ENCODE measurements at regions not wholly inside any gene's neighbourhood (a gene's known extent, or its start where the extent isn't known, plus 50 kb on each side); places are given as distances from the start of the nearest gene placed in this dataset.

DNA sequence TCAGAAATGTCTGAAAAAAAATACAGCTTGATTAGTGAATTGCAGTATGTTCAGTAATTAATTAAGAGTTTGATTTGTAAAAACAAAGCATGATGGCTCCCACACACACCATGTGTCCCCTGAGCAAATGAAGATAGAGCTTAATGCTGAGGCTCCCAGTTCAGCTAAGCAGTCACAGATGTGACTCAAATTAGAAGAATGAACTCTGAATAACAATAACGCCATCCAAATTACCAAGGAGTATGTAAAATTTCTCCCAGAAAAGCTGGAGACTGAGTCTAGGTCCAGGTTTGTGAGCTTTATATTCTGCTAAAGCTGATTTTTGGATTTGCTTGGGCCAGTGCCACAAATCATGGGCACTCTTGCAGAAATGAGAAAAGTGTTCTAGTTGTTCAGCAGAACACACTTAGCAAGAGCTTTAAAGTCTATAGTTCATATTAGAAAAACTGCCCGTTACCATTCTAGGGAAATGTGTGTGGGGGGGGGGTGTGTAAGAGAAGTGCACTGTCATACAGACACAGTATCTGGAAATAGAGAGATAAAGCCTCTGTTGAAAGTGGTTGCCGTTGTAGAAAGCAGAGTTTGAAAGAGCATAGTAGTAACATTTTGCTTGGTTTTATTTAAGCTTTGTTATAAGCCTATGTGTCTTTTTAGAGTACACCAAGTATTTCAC, 253.1 kb downstream of the BCAT1 start:
- TF ChIP-seq, protein P1, sequence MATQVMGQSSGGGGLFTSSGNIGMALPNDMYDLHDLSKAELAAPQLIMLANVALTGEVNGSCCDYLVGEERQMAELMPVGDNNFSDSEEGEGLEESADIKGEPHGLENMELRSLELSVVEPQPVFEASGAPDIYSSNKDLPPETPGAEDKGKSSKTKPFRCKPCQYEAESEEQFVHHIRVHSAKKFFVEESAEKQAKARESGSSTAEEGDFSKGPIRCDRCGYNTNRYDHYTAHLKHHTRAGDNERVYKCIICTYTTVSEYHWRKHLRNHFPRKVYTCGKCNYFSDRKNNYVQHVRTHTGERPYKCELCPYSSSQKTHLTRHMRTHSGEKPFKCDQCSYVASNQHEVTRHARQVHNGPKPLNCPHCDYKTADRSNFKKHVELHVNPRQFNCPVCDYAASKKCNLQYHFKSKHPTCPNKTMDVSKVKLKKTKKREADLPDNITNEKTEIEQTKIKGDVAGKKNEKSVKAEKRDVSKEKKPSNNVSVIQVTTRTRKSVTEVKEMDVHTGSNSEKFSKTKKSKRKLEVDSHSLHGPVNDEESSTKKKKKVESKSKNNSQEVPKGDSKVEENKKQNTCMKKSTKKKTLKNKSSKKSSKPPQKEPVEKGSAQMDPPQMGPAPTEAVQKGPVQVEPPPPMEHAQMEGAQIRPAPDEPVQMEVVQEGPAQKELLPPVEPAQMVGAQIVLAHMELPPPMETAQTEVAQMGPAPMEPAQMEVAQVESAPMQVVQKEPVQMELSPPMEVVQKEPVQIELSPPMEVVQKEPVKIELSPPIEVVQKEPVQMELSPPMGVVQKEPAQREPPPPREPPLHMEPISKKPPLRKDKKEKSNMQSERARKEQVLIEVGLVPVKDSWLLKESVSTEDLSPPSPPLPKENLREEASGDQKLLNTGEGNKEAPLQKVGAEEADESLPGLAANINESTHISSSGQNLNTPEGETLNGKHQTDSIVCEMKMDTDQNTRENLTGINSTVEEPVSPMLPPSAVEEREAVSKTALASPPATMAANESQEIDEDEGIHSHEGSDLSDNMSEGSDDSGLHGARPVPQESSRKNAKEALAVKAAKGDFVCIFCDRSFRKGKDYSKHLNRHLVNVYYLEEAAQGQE (IDR thresholded peaks at IDR 0.05; ENCODE audit: insufficient replicate concordance, low read depth): no peak
- TF ChIP-seq POLR2AphosphoS5 (IDR thresholded peaks at IDR 0.05; ENCODE audit: low read depth) (no peak), GABPA (IDR thresholded peaks at IDR 0.05; ENCODE audit: low read depth) (no peak), SPI1 (IDR thresholded peaks at IDR 0.05; ENCODE audit: borderline replicate concordance, low read depth) (no peak)
- TF ChIP-seq, protein P2, sequence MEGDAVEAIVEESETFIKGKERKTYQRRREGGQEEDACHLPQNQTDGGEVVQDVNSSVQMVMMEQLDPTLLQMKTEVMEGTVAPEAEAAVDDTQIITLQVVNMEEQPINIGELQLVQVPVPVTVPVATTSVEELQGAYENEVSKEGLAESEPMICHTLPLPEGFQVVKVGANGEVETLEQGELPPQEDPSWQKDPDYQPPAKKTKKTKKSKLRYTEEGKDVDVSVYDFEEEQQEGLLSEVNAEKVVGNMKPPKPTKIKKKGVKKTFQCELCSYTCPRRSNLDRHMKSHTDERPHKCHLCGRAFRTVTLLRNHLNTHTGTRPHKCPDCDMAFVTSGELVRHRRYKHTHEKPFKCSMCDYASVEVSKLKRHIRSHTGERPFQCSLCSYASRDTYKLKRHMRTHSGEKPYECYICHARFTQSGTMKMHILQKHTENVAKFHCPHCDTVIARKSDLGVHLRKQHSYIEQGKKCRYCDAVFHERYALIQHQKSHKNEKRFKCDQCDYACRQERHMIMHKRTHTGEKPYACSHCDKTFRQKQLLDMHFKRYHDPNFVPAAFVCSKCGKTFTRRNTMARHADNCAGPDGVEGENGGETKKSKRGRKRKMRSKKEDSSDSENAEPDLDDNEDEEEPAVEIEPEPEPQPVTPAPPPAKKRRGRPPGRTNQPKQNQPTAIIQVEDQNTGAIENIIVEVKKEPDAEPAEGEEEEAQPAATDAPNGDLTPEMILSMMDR (IDR thresholded peaks at IDR 0.05; ENCODE audit: insufficient read depth, low read length): no peak
- DNase-seq (ENCODE audit: low read depth in 1 of 2, low spot score in 1 of 2): no peak
- H3K27ac ChIP-seq (replicated peaks): no peak overlapping the region
- no peak overlapping the region for H3K4me3 ChIP-seq (replicated peaks; ENCODE audit: insufficient read depth, low read length)
- H3K27me3 ChIP-seq (ENCODE audit: insufficient read depth, poor library complexity, severe bottlenecking): no peaks in the 10 kb centered on the region

- Histone ChIP-seq H3K27ac (replicated peaks) (no peak overlapping the region), H3K27me3 (ENCODE audit: insufficient read depth, poor library complexity, severe bottlenecking) (no peaks in the 10 kb centered on the region), H3K4me3 (replicated peaks; ENCODE audit: insufficient read depth, low read length) (no peak overlapping the region)
- TF ChIP-seq SPI1 (IDR thresholded peaks at IDR 0.05; ENCODE audit: borderline replicate concordance, low read depth) (no peak), GABPA (IDR thresholded peaks at IDR 0.05; ENCODE audit: low read depth) (no peak), POLR2AphosphoS5 (IDR thresholded peaks at IDR 0.05; ENCODE audit: low read depth) (no peak)
- TF ChIP-seq, protein P2 (IDR thresholded peaks at IDR 0.05; ENCODE audit: insufficient read depth, low read length): no peak
- TF ChIP-seq, protein P1 (IDR thresholded peaks at IDR 0.05; ENCODE audit: insufficient replicate concordance, low read depth): no peak
- DNase-seq (ENCODE audit: low read depth in 1 of 2, low spot score in 1 of 2): no peak
Measured at GRCh38 chr12:24695103-24695502, 253.8 kb downstream of the BCAT1 start.

- Histone ChIP-seq H3K27me3 (ENCODE audit: insufficient read depth, poor library complexity, severe bottlenecking) (peaks cover 3% of the 10 kb centered on the region), H3K4me3 (replicated peaks; ENCODE audit: insufficient read depth, low read length) (no peak overlapping the region), H3K27ac (replicated peaks) (no peak overlapping the region)
- TF ChIP-seq POLR2AphosphoS5 (IDR thresholded peaks at IDR 0.05; ENCODE audit: low read depth) (no peak), GABPA (IDR thresholded peaks at IDR 0.05; ENCODE audit: low read depth) (no peak), SPI1 (IDR thresholded peaks at IDR 0.05; ENCODE audit: borderline replicate concordance, low read depth) (no peak)
- TF ChIP-seq, protein P2 (IDR thresholded peaks at IDR 0.05; ENCODE audit: insufficient read depth, low read length): no peak
- TF ChIP-seq, protein P1 (IDR thresholded peaks at IDR 0.05; ENCODE audit: insufficient replicate concordance, low read depth): no peak
- DNase-seq (ENCODE audit: low read depth in 1 of 2, low spot score in 1 of 2): no peak
Measured at GRCh38 chr12:24688601-24689000, 260.3 kb downstream of the BCAT1 start.
